GM19023 (cell line): ENCODE measurements at regions not wholly inside any gene's neighbourhood (a gene's known extent, or its start where the extent isn't known, plus 50 kb on each side); places are given as distances from the start of the nearest gene placed in this dataset.

Experiments used
- ATAC-seq: cut with Tn5 transposase; IDR thresholded peaks from one replicate; pipeline ENCODE4 v1.9.1; 2021; ENCODE audit warnings: mild to moderate bottlenecking, moderate library complexity; ENCODE audit not compliant: unreplicated experiment

DNA sequence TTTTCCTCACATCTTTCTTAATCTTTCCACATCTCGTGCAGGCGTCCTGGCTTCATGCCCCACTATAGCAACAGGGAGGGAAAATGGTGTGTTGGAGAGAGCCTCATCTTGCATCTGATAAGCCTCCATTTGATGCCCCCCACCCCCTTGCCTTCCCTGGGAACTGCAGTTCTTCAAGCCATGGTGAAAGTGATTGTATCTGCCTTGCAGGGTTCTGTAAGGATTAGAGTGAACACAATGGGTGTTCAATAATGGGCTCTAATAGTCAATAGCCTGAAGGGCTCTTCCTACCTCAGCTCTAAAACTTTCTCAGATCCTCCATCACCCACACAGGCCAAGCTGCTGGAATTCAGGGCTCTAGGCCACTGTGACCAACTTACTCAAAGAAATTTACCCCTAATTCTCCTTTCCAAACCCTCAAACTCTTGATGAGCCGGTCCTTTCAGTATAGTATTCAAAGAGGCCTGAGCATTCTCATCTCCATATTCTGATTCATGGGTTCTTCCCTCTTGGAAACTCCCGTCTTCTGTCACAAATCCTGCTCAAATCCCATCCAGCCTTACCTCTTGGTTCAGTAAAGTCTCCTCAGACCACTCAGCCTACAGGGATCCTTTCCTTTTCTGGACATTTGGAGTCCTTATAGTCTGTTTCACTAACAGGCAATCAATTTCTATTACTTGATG is 128.3 kb upstream of the TRIM2 start:
- ATAC-seq = no peak

DNA sequence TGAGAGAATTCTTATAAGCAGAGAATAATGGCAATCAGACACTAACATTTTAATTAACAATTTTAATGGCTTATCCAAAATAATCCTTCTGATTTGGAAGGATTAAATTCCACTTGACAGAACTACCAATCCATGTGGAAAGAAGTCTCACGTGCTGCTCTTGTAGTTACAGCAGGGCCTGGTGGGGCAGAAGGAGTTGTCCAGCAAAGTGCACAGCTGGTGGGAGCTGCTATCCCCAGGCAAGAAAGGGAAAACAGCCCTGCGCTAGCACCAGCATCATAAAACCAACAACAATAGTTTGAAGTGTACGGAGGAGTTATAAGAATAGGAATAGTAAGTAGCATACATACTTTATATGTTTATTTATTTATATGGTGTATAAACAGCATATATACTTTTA is 127.4 kb upstream of the TRIM2 start:
- ATAC-seq = no peak

- ATAC-seq = no peak
Observed at GRCh38 chr4:153079857-153080391, 124.3 kb upstream of the TRIM2 start.

DNA sequence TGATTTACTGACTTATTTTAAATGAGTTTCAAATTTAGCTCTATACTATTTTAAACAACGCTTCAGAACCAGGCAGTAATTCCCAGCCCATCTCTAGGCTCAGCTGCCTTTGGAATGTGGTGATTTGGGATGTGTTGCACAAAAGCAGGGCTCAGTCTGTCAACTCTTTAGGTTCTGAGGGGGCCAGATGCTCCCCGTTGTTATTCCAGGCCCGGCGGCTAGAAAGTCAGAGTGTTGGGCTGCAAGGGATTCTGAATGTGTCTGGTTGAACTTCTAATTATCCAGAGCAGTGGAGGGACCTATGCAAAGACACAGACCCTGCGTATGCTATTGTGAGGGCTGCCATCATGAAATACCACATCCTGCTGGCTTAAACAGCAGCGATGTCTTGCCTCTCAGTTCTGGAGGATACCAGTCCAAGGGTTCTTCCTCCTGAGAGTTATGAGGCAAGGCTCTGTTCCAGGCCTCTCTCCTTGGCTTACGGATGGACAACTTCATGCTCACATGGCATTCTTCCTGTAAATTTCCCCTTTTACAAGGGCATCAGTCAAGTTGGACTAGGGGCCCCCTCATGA is 123.2 kb upstream of the TRIM2 start:
- ATAC-seq = no peak

DNA sequence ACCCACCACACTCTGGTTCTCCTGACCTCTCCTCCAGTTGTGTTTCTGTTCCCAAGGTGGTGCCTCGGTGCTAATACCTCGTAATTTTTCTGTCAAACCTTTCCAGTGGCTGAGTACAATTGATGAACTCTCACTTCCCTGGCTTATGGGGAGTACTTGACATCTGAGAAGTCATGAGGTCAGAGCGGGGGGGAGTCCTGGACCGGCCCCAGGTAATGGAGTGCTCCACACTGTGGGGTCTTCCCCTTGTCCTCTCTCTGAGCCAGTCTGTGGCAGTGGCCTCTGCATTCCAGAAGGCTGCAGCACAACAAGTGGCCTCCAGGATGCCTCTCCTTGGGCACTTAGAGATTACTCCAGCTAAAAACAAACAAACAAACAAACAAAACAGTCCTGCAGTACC is 122.5 kb upstream of the TRIM2 start:
- ATAC-seq = no peak

- no peak for ATAC-seq
Observed at GRCh38 chr4:153082322-153083301, 121.6 kb upstream of the TRIM2 start.

DNA sequence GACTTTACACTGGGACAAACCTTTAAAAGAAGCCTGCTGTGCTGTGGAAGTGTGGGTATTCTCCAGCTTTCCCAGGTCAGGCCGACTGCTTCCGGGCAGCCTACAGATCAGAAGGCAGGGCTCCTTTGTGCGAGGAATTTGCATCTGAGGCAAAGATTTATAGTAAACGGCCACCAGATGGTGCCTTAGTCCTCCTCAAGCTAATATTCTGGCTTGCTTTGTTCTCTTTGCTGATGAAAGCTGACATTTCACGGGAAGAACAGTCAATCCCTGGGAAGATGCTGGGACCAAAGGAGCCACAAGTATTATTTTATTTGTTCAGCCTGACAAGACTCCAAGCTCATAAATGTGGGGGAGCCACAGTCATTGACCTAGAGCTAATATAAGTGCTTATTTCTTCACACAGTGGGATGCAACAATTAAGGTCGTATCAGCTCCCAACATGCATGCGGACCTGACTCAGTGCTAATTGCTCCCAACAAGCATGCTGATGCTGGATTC is 120.7 kb upstream of the TRIM2 start:
- ATAC-seq = peak; percentile 79

DNA sequence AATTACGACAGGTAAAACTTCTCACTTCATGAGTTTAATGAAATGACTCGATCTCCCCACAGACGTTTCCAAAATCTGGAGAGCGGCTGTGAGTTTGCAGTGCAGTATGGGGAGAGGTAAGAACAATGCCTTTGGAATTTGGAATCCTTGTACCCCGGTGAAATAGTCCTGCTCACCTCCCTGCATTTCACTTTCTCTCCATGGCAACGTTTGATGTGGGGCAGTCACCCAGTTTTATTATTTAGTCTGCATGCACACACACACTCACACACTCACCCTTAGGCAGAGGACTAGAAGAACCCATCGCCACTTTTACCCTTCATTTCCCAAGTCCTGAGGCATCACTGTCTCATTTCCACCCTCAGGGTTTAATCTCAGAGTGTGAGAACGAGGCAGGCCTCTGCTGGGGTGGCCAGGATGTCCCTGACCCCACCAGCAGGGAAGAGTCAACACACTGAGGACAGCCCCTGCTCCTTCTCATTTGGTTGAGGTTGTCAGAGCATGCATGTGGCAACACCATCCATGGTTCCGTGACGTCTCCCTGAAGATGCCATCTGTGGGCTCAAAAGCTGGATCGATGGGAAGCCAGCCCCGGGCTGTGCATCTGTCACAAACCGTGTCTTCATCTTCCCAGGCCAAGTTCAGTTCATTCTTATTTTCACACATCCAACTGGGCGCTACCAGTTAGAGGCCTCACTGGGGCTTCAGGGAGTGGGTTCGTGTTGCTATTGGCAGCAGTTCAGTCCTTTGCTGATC is 119.8 kb upstream of the TRIM2 start:
- ATAC-seq = no peak

DNA sequence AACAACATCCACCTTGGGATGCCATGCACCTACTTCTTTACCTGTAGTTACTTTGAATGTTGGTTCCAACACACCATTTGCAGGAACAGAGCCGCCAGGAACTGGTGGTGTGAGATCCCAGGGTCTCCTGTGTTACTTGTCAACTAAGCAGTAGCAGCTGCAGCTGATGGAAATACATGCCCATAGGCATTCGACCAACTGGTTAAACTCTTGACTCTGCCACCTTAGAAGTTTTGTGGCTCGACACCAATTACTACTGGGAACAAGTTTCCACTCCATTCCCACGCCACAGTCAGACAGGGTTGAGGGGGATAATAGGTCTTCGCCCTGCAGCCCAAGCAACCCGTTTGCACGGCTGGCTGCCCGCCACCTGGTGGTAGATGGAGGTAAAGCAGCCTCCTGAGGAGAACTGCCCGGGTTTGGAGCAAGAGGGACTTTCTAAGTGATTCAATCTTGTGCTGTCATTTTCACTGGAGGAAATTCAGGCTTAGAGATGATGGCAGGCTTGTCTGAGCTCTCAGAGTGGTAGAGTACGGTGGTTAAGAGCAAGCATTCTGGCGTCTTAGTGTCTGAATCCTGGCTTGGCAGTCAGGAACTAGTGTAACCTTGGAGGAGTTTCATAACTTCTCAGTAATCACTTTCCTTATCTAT is 119.1 kb upstream of the TRIM2 start:
- ATAC-seq = no peak

DNA sequence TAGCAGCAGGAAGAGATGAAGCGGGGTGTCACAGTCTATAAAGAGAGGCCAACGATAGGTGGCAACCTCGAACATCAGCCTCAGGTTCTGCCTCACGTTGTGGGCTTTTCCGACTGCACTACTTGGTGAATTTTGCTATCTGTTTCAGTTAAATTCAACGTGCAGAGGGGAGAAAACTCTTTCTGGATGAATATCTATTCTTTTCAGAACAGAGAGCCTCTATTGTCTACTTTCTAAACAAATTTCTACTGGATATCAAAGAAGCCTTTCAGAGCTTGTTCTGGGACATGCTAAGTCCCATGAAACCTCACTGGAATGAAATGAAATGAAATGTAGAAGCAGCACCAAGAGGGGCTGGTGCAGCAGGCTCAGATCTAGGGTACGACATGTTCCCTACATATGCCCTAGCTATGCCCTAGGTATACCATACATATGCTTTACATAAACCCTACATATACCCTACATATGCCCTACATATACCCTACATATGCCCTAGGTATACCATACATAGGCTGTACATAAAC is 116.5 kb upstream of the TRIM2 start:
- no peak for ATAC-seq

DNA sequence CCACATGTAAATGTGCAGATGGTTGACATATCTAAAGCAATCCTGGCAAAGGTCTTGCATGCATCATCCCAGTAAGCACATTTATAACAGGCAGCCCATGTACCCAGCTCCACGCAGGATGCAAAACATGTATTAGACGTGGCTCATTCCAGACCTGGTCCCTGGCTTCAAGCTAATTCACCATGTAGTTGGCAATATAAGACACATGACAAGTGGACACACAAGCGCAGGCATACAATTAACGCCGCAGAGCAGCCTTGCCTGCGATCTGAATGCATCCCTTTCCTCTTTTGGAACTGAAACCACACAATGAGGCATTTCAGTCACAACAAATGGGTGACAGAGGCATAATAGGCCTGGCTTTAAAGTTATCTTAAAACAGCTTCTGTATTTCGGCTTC is 114.5 kb upstream of the TRIM2 start:
- ATAC-seq = no peak

GRCh38 chr4:153090181-153090580 is 114.1 kb upstream of the TRIM2 start:
- ATAC-seq = no peak

- no peak for ATAC-seq
Observed at GRCh38 chr4:153090670-153091385, 113.4 kb upstream of the TRIM2 start.

DNA sequence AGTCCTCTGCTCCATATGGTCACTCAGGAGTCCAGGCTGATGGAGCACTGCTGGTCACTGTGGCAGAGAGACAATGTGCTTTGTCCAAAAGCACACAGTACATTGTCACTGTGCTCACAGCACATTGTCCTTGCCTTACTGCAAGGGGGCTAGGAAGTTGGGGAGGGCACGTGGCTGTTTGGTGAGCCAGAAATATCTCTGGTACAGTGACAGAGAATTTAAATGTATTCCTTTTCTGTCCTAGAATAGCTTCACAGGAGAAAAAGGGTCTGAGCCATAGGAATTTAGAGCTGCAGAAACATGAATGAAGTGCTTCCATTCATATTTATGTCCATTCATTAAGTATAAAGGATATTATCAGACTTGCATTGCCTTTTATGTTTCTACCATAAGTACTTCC is 110.8 kb upstream of the TRIM2 start:
- ATAC-seq = no peak

- no peak for ATAC-seq
Observed at GRCh38 chr4:153093802-153094201, 110.4 kb upstream of the TRIM2 start.

GRCh38 chr4:153094435-153094834 is 109.8 kb upstream of the TRIM2 start:
- no peak for ATAC-seq

DNA sequence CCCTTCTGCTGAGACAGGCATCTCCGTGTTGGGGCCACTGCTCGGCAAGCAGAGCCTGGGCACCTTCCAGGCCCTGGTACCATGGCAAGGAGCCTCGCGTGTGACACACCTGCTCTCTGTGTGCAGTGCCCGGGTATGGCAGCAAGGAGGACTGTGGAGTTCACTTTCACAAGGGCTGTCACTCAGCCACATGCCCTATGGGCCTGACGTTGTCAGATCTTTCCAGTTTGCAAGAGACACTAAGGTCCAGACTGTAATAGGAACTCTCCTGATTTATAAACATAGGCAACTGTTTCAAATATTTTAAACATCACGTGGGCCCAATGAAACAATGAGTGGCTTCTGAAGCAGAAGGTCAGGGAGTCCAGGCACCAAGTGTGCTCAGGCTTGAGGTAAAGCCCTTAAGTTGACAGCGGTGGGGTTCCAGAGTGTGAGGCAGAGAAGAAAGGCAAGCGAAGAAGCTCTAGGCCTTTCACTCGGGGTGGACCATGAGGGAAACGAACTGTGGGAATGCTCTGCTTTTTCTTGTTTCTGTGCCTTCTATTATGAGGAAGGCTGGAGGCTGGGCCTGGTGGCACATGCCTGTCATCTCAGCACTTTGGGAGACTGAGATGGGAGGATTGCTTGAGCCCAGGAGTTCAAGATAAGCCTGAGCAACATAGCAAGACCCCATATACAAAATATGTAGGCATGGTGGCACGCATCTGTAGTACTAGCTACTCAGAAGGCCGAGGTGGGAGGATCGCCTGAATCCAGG is 108.6 kb upstream of the TRIM2 start:
- ATAC-seq = no peak

DNA sequence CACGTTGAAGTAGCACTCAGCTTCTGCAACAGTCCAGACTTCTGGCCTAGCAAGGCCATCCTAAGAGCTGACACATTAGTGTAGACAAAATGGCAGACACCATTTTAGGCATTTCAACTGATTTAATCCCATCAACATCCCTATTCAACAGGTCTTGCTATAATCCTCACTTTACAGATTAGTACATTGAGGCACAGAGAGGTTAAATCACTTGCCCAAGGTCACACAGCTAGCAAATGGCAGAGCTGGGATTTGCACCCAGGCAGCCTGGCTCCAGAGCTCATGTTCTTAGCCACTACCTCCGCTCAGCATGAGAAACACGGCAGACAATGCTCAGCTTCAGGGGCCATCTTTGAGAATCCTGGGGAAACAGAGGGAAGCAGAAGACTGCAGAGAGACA is 107.9 kb upstream of the TRIM2 start:
- ATAC-seq = no peak

GRCh38 chr4:153098427-153098826 is 105.8 kb upstream of the TRIM2 start:
- ATAC-seq = no peak
